ENCODE measurements at regions not wholly inside any gene's neighbourhood (a gene's known extent, or its start where the extent isn't known, plus 50 kb on each side); places are given as distances from the start of the nearest gene placed in this dataset.

DNA sequence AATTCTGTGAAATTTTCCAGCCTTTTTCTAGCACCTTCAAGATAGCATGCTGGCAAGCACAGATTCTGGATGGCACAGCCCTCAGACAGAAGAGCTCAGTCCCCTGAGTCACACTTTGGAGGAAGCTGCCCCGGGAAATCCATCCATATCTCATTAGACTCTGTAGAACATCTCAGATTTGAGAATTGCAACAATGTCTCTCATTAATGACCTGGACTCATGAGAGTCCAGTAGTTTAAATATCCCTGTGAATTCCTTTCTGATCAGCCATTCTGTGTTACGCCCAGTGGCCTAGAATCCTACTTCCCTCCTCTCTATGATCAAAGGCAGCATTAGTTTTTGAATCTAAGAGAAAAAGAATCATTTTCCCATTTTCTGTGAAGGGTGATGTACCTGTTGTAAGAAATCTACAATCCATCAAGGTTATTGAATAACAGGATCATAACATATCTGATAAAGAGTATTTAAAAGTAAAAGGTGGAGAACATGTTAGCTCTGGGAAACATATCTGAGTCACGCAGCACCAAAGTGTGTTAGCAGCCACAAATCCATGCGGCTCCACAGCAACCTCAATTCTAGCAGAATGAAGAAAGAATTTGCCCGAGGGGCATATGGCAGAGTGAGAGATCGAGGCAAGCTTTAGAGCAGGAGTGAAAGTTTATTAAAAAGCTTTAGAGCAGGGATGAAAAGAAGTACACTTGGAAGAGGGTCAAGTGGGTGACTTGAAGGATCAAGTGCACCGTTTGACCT is 855.6 kb upstream of the TMEM132C start:
- ChIA-PET POLR2A (ENCODE audit: low non-redundant PET) (no interaction called here), CTCF (no interaction called here)
- DNase-seq (ENCODE audit: low spot score) = no peak
- H3K27ac ChIP-seq = no peak overlapping the region
- no peak for TF ChIP-seq CTCF (conservative IDR thresholded peaks at IDR 0.05; ENCODE audit: low read depth)

GRCh38 chr12:127411981-127412380 is 855.0 kb upstream of the TMEM132C start:
- ChIA-PET POLR2A (ENCODE audit: low non-redundant PET) (no interaction called here), CTCF (no interaction called here)
- H3K27ac ChIP-seq = no peak overlapping the region
- DNase-seq (ENCODE audit: low spot score) = no peak
- no peak for TF ChIP-seq CTCF (conservative IDR thresholded peaks at IDR 0.05; ENCODE audit: low read depth)

DNA sequence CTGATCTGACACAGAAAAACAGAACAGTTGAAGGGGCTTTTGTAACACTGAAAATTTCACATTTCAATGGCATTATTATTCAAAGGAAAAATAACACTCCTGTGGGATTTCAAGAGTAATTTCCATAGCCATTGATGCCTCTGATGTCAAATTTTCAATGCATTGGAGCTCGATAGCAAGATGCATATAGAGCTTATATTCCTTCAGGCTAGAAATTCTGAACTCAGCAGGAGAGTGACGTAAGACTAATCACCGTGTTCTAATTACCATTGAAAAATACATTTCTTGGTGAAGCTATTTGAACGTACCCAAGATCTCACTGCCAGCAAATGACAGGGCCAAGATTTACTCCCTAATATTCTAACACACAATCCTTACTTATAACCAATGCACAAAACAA is 854.1 kb upstream of the TMEM132C start:
- TF ChIP-seq CTCF (conservative IDR thresholded peaks at IDR 0.05; ENCODE audit: low read depth) = no peak
- ChIA-PET CTCF (no interaction called here), POLR2A (ENCODE audit: low non-redundant PET) (no interaction called here)
- DNase-seq (ENCODE audit: low spot score) = no peak
- H3K27ac ChIP-seq = no peak overlapping the region

GRCh38 chr12:127414186-127414585 is 852.8 kb upstream of the TMEM132C start:
- ChIA-PET POLR2A (ENCODE audit: low non-redundant PET) (no interaction called here), CTCF (no interaction called here)
- TF ChIP-seq CTCF (conservative IDR thresholded peaks at IDR 0.05; ENCODE audit: low read depth) = no peak
- no peak for DNase-seq (ENCODE audit: low spot score)
- H3K27ac ChIP-seq = no peak overlapping the region

DNA sequence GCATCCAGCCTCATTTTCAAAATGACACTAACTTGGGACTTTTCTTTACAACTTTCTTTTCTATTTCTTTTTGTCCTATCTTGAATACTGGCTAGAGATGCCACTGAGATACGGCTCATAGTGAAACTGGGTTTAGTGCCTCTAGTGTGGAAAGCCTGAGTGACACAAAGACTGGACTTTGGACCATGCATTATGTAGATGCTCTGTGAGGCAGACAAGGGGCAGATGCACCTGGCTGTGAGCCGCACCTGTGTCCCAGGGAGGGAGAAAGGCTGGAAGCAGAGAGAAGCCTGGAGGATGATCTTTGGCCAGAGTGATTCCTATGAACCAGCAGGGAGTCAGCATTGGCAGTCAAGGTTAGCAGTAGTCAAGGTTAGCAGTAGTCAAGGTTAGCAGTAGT is 852.3 kb upstream of the TMEM132C start:
- CTCF ChIA-PET = no interaction called here

DNA sequence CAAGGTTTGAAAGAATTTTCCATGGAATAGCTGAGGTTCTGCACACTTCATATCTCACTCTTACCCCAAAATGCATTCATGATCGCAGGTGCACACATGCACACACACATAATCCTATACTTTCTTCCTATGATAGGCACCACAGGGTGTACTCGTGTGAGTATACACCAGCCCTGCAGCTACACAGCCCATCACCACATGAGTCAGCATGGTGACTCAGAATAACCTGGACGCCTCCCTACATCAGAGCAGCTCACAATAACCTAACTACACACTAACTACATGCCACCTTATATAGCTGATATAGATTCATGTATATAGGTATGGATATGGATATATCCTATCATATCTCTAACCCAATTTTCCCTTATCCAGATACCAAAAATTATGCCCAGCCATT is 850.2 kb upstream of the TMEM132C start:
- CTCF ChIA-PET = interaction anchor here (0.6 kb wide), 1 partner anchor 1253 kb away, joined by 3 read pairs; no protein-coding TSS in a partner anchor
- H3K27ac ChIP-seq = no peak overlapping the region
- DNase-seq (ENCODE audit: low spot score) = peak; percentile 49
- TF ChIP-seq CTCF (conservative IDR thresholded peaks at IDR 0.05; ENCODE audit: low read depth) = no peak
- POLR2A ChIA-PET (ENCODE audit: low non-redundant PET) = no interaction called here

More for the DNA sequence above, 852.3 kb upstream of the TMEM132C start:
- no peak for DNase-seq (ENCODE audit: low spot score)
- TF ChIP-seq CTCF (conservative IDR thresholded peaks at IDR 0.05; ENCODE audit: low read depth) = no peak
- no peak overlapping the region for H3K27ac ChIP-seq
- POLR2A ChIA-PET (ENCODE audit: low non-redundant PET) = no interaction called here

Measured in RWPE1 (cell line).